ENCODE measurements at regions not wholly inside any gene's neighbourhood (a gene's known extent, or its start where the extent isn't known, plus 50 kb on each side); places are given as distances from the start of the nearest gene placed in this dataset.

DNA sequence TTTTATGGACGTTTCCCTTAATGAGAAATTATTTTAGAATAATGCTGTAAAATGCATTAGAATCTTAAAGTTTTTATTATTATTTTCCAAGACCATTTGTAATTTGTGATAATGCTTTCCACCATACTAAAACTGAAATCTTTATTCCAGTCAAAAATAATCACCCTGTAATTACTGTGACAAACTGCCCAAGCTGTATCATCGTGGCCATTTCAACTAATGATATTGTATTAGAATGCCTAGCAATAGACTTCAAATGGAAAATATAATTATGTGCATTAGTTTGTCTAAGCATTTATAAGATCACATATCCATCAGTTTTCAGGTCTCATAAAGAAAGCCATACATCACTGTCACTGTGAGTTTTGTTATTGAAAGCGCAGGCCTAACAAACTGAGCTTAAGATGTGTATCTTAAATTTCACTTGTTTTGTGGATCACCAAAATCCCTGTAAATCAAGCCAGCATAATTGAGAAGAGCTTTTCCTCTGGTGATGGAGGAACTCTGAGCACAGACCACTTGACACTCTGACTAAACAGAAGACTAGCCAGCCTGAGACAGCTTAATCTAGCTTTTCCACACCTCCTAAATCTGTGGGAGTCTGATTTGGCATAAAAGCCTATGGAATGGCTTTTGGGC is 1312.2 kb upstream of the ACVR2A start:
- DNase-seq: no peak

DNA sequence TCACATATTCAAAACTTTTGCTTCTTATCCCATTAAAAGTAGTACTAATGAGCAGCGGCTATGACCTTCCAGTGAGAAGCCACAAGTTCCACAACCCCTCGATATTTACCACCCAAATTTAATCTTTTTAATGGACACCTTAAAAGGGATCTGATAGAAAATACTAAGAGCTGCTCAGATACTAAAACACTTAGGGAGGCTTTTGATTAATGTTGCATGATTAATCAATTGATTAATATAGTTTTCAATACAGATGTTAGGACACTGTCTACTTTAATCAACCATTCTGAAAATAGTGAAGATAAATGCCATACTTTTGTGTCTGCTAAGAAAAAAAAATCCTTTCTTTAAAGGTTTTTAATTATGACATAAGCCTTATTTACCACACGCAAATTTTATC is 1312.8 kb upstream of the ACVR2A start:
- DNase-seq: no peak

GRCh38 chr2:146530886-146531285 is 1313.9 kb upstream of the ACVR2A start:
- DNase-seq: no peak

DNA sequence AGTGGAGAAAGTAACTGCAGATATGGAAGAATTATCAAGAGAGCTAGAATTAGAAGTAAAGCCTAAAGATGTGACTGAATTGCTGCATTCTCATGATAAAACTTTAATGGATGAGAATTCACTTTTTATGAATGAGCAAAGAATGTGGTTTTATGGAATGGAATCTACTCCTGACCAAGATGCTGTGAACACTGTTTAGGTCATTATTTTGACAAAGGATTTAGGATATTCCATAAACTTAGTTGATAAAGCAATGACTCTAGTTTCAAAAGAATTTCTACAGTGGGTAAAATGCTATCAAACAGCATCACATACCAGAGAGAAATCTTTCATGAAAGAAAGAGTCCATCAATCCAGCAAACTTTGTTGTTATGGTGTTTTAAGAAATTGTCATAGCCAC is 1317.7 kb upstream of the ACVR2A start:
- DNase-seq: no peak

DNA sequence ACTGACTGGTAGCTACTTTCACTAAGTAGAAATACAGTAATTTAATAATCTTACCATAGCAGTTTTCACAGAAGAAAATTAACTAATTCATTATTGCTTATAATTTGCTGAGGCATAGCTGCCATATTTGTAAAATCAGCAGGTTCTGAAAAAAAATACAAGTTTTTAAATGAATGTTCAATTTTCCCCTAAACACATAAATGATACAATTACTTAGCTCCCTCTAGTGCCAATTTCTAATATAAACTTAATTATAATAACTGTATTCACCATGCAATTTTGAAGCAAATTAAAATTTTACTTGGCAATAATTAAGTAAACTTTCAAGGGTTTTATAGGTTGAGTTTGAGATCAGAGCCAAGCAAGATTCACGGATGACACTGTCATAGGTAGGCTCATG is 1321.6 kb upstream of the ACVR2A start:
- DNase-seq: peak; percentile 66

DNA sequence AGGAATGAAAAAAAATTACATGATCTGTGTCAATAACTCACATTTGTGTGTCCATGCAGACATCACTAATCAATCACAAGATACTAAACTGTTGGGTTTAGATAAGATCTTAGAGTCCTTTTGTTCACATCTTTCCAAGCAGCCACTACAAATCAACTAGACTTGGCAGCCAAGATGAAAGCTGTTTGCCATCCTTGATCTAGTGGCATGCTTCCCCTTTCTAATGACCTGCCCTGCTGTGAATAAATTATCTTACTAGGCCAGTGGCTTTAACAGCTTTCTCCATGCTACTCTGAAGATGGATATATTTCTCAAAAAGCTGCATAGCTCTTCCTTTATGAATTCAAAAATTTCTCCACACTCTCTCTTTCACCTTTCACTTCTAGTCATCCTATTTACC is 1338.0 kb upstream of the ACVR2A start:
- no peak for DNase-seq

- no peak for DNase-seq
These were observed 1341.5 kb upstream of the ACVR2A start for GRCh38 chr2:146503366-146503765.

DNA sequence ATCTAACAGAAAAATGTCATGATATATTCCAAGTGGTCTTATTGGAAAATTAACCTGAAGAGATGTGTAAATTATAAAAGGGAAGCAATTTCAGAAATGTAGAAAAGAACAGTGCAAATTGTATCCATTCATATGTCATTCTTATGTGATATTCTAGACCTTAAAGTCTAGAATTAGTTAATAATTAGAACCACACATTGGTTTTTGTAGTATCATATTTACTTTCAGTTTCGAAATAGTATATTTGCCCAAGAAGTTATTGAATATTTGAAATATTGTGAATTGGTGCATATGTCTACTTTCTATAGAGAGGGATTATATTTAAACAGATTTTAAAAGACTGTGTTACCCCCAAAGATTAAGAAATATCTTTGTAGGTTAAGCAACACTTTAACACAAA is 1348.6 kb upstream of the ACVR2A start:
- no peak for DNase-seq

GRCh38 chr2:146489386-146489785 is 1355.4 kb upstream of the ACVR2A start:
- DNase-seq: no peak

- no peak for DNase-seq
These were observed 1363.2 kb upstream of the ACVR2A start for GRCh38 chr2:146481629-146482028.

DNA sequence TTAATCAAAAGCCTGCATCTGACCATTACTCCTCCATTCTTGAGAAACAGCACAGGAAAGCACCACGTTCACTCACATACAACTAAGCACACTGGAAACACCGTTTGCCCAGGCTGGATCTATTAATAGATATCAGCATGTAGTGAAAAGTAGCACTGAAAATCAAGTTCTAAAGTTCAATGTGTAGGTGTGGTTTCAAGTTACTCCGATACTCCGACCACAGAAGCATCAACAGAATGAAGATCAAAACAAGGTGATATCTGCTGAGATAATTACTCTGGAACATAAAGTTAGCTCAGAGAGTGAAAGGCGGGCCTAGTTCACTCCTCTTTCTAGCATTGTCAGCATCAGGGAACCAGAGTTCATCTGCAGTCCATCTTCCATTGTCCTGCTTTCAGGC is 1367.4 kb upstream of the ACVR2A start:
- no peak for DNase-seq

DNA sequence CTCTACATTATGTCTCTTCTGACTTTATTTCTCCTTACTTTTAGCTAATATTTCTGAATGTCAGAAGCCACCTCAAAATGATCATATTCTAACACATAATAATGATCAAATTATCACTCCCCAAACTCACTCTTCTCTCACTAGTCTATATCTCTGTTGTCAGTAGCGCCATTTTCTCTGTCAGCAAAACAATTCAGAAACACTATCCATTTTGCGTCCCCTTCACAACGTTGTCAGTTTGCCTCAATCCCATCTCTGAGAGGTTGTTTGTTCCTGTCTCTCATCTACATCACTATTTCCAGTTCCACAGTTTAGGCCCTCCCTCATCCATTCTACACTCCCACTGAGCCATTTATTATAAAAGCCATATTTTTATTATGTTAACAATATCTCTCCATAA is 1376.3 kb upstream of the ACVR2A start:
- DNase-seq: no peak

GRCh38 chr2:146467425-146467824 is 1377.4 kb upstream of the ACVR2A start:
- no peak for DNase-seq

DNA sequence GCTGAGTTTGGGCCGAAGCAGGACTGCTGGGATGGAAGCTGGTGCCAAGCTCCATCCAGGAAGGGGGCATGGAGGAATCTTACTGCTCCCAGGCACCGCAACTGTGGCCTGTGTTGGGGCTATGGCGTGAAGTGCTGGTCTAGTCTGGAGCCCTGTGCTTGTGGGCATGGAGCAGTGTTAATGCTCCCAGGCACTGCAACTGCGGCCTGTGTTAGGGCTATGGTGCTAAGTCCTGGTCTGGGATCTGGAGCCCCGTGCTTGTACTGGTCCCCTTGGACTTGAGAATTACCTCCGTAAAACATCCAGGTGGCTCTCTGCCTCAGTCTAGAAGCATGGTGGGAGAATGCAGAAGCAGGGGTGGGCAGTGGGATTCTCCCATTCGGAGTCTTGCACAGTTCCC is 1379.4 kb upstream of the ACVR2A start:
- DNase-seq: no peak

- DNase-seq: no peak
These were observed 1383.8 kb upstream of the ACVR2A start for GRCh38 chr2:146461068-146461467.

DNA sequence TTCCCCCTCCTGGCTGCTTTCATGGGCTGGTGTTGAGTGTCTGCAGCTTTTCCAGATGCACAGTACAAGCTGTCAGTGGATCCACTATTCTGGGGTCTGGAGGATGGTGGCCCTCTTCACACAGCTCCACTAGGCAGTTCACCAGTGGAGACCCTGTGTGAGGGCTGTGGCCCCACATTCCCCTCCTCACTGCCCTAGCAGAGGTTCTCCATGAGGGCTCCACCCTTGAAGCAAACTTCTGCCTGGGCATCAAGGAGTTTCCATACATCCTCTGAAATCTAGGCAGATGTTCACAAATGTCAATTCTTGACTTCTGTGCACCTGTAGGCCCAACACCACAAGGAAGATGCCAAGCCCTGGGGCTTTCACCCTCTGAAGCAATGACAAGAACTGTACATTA is 1386.2 kb upstream of the ACVR2A start:
- DNase-seq: no peak

DNA sequence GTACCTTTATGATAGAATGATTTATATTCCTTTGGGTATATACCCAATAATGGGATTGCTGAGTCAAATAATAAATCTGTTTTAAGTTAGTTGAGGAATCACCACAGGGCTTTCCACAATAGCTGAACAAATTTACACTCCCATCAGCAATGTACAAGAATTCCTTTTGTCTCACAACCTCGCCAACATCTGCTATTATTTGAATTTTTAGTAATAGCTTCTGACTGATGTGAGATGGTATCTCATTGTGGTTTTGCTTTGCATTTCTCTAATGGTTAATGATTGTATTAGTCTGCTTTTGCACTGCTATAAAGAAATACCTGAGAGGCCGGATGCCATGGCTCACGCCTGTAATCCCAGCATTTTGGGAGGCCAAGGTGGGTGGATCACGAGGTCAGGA is 1387.6 kb upstream of the ACVR2A start:
- DNase-seq: no peak

DNA sequence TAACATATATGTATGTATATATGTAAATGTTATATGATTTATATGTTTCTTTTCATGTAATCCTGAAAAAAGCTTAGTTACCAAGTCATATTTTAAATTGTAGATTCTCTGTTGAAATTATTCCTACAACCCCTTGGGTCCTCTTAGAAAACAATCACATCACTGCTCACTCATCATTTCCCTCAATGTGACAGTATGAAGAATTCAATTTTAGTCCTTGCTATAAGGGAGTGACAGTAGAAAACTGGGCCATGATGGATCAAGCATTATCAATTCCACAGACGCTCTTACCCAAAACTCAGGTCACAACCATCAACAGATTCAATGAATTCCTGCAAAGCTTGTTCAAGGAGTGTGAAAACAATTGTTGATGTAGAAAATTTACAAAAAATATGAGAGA is 1389.5 kb upstream of the ACVR2A start:
- DNase-seq: no peak

GRCh38 chr2:146451972-146452371 is 1392.9 kb upstream of the ACVR2A start:
- DNase-seq: no peak

DNA sequence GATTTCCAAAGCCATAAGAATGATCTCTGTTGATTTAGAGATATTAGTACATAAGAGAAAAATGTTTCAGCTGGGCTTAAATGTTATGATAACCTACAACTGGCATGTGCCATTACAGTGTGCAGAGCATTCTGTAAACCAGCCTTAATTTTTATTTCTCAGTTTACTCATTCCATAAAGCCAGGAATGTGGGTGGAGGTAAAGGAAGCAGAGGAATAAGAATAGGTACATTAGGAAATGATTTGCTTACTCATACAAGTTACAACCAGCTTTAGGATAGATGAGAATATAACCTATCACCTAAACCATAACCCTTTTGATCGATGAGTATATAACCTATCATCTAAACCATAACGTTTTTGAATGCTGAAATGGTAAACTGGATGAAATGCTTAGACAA is 1394.7 kb upstream of the ACVR2A start:
- DNase-seq: no peak

DNA sequence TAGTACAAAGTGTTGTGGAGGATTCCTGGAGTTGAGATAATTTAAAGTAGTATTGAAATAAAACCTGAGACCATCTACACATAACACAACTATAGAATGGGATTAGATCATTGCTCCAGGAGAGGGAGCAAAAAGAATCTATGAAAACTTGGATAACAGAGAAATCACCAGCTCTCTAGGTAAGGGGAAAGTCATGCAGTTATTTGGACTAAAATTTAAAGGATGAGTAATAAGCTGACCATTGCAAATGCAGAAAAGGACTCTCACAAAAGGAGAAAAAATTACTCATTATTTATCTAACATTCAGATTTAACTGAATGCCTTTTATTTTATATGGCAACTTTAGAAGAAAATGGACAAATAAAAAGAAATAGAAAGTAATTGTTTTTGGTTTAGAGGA is 1399.8 kb upstream of the ACVR2A start:
- no peak for DNase-seq

- no peak for DNase-seq
These were observed 1400.7 kb upstream of the ACVR2A start for GRCh38 chr2:146444085-146444484.

- no peak for DNase-seq
These were observed 1406.6 kb upstream of the ACVR2A start for GRCh38 chr2:146438246-146438645.

- no peak for DNase-seq
These were observed 1407.1 kb upstream of the ACVR2A start for GRCh38 chr2:146437712-146438111.

DNA sequence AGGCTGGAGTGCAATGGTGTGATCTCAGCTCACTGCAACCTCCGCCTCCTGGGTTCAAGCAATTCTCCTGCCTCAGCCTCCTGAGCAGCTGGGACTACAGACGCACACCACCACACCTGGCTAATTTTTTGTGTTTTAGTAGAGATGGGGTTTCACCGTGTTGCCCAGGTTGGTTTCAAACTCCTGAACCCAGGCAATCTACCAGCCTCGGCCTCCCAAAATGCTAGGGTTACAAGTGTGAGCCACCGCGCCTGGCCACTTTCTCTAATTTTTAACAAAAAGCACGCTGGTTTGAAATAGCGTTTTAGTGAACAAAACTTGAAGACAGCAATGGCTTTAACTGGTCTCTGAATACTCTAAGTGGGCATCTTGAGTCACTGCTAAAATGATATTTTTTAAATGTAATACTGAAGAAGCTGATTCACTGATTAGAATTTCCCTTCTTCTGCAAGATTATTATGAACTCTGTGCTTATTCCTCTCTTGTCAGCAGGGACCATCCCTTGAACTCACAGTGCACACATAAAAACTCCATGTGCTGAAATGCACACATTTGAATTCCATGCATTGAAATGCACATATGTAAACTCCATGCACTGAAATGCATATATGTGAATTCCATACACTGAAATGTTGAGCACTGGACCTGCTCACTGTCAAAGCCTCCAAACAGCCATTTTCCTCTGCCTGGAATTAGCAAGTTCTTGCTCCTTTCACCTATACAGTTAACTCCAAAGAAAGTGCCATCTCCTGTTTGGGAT is 1411.5 kb upstream of the ACVR2A start:
- DNase-seq: no peak

Measured in hematopoietic multipotent progenitor cell treated with erythropoietin and hydrocortisone succinate and interleukin-3 and kit ligand, for 6 days (in vitro differentiated cells).